CD8-positive, alpha-beta memory T cell (primary cell): ENCODE measurements at regions not wholly inside any gene's neighbourhood (a gene's known extent, or its start where the extent isn't known, plus 50 kb on each side); places are given as distances from the start of the nearest gene placed in this dataset.

Experiments
- CTCF ChIA-PET: fragments of 350-600 bp; sonication (Branson Sonifier 250); formaldehyde crosslinking; loops from one replicate; lab custom pipeline; 2021; ENCODE audit warnings: antibody characterized with exemption; lab: Charles Lee
- POLR2A ChIA-PET: fragments of 350-600 bp; sonication (Branson Sonifier 250); formaldehyde crosslinking; loops from one replicate; lab custom pipeline; 2021; ENCODE audit warnings: antibody characterized with exemption; lab: Charles Lee
- DNase-seq, 5 donors: peaks; one replicate each; pipeline versions ENCODE4 v3.0.0 to v3.0.0-alpha.2; 2020 to 2022; ENCODE audit warnings: mixed read lengths in 1 of 5
- H3K27ac ChIP-seq: one replicate; pipeline ENCODE4 v1.7.0; 2013; ENCODE audit warnings: low read depth, mild to moderate bottlenecking, low read length, moderate library complexity
- H3K27me3 ChIP-seq: 2 replicates; pipeline ENCODE4 v1.7.0; 2013; ENCODE audit warnings: low read length, mild to moderate bottlenecking; ENCODE audit not compliant: insufficient read depth, poor library complexity, severe bottlenecking
- H3K36me3 ChIP-seq: 2 replicates; pipeline ENCODE4 v1.7.0; 2013; ENCODE audit warnings: mild to moderate bottlenecking, low read length, moderate library complexity; ENCODE audit not compliant: insufficient read depth
- H3K4me1 ChIP-seq: 2 replicates; pipeline ENCODE4 v1.7.0; 2013; ENCODE audit warnings: mild to moderate bottlenecking, low read length, moderate library complexity; ENCODE audit not compliant: insufficient read depth
- H3K4me3 ChIP-seq: 2 replicates; pipeline ENCODE4 v1.7.0; 2013; ENCODE audit warnings: mild to moderate bottlenecking, low read length
- H3K9me3 ChIP-seq: 2 replicates; pipeline ENCODE4 v1.7.0; 2013; ENCODE audit warnings: mild to moderate bottlenecking, low read length
- H3K27ac Mint-ChIP-seq, 8 donors: one replicate each; pipeline ENCODE4 v1.8.0; 2020 to 2021; ENCODE audit warnings: mixed read lengths in 8 of 8, mild to moderate bottlenecking in 6 of 8, inconsistent platforms in 3 of 8, moderate library complexity in 3 of 8
- H3K27me3 Mint-ChIP-seq, 2 donors: one replicate each; pipeline ENCODE4 v1.8.0; 2020 to 2021; ENCODE audit warnings: mixed read lengths in 2 of 2, mild to moderate bottlenecking in 1 of 2, moderate library complexity in 1 of 2
- H3K36me3 Mint-ChIP-seq, 3 donors: one replicate each; pipeline ENCODE4 v1.8.0; 2020 to 2021; ENCODE audit warnings: mixed read lengths in 3 of 3, inconsistent platforms in 1 of 3, mild to moderate bottlenecking in 1 of 3
- H3K4me1 Mint-ChIP-seq, 3 donors: one replicate each; pipeline ENCODE4 v1.8.0; 2020 to 2021; ENCODE audit warnings: mixed read lengths in 3 of 3, inconsistent platforms in 1 of 3, mild to moderate bottlenecking in 1 of 3
- H3K4me3 Mint-ChIP-seq, 7 donors: one replicate each; pipeline ENCODE4 v1.8.0; 2020 to 2021; ENCODE audit warnings: mixed read lengths in 7 of 7, mild to moderate bottlenecking in 6 of 7, moderate library complexity in 4 of 7, inconsistent platforms in 2 of 7
- H3K9me3 Mint-ChIP-seq, 5 donors: one replicate each; pipeline ENCODE4 v1.8.0; 2020 to 2022; ENCODE audit warnings: mixed read lengths in 5 of 5, mild to moderate bottlenecking in 3 of 5, moderate library complexity in 2 of 5, inconsistent platforms in 1 of 5

DNA sequence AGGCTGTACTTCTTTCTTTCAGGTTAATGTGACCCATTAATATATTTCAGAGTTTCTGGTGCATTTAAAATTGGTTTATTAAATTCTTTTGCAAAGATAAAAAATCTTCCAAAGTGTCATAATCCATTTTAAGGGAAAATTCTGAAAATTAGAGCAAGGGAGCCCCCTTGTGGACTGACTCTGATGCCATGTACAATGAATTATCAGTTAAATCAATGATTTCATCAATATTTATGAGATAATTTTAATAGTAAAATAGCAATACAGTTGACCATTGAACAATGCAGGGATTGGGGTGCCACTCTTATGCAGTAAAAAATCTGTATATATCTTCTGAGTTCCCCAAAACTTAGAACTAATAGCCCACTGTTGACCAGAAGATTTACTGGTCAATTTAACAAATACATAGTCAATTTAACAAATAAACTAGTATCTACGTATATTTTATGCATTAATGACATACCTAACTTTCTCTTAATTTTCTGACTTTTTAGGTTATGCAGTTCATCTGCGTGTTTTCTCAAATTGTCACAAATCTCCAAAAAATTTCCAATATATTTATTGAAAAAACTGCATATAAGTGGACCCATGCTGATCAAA is 479.1 kb upstream of the MIR17HG start:
- CTCF ChIA-PET, result no interaction called here
- no peaks in the 10 kb centered on the region for H3K9me3 ChIP-seq
- H3K4me3 Mint-ChIP-seq, result no peak overlapping the region
- no peak for DNase-seq
- H3K27ac ChIP-seq, result no peak overlapping the region
- no peaks in the 10 kb centered on the region for H3K4me1 ChIP-seq
- no peak overlapping the region for H3K27ac Mint-ChIP-seq
- H3K36me3 ChIP-seq, result no peaks in the 10 kb centered on the region
- no peaks in the 10 kb centered on the region for H3K27me3 ChIP-seq
- H3K4me3 ChIP-seq, result no peak overlapping the region
- peaks cover 0 to 9% (median 3%) of the 10 kb centered on the region in 5 donors for H3K9me3 Mint-ChIP-seq
- no peaks in the 10 kb centered on the region for H3K27me3 Mint-ChIP-seq
- H3K4me1 Mint-ChIP-seq, result no peaks in the 10 kb centered on the region
- POLR2A ChIA-PET, result no interaction called here
- no peaks in the 10 kb centered on the region for H3K36me3 Mint-ChIP-seq

DNA sequence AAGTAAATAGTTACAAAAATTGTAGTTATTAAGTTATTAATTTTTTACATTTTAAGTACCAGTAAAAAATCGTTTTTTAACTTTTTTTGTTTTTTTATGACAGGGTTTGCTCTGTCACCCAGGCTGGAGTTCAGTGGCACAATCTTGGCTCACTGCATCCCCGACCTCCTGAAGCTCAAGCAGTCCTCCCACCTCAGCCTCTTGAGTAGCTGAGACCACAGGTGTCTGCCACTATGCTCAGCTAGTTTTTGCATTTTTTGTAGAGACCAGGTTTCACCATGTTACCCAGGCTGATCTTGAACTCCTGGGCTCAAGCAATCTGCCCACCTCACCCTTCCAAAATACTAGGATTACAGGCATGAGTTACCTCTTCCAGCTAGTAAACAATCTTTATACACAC is 477.9 kb upstream of the MIR17HG start:
- no peak overlapping the region for H3K4me3 Mint-ChIP-seq
- Histone ChIP-seq H3K4me3 (no peak overlapping the region), H3K4me1 (no peaks in the 10 kb centered on the region), H3K9me3 (no peaks in the 10 kb centered on the region), H3K27ac (no peak overlapping the region), H3K36me3 (no peaks in the 10 kb centered on the region), H3K27me3 (no peaks in the 10 kb centered on the region)
- CTCF ChIA-PET, result no interaction called here
- H3K9me3 Mint-ChIP-seq, result peaks cover 0 to 12% (median 2%) of the 10 kb centered on the region in 5 donors
- no peaks in the 10 kb centered on the region for H3K27me3 Mint-ChIP-seq
- POLR2A ChIA-PET, result no interaction called here
- no peak for DNase-seq
- no peak overlapping the region for H3K27ac Mint-ChIP-seq
- no peaks in the 10 kb centered on the region for H3K36me3 Mint-ChIP-seq
- no peaks in the 10 kb centered on the region for H3K4me1 Mint-ChIP-seq

DNA sequence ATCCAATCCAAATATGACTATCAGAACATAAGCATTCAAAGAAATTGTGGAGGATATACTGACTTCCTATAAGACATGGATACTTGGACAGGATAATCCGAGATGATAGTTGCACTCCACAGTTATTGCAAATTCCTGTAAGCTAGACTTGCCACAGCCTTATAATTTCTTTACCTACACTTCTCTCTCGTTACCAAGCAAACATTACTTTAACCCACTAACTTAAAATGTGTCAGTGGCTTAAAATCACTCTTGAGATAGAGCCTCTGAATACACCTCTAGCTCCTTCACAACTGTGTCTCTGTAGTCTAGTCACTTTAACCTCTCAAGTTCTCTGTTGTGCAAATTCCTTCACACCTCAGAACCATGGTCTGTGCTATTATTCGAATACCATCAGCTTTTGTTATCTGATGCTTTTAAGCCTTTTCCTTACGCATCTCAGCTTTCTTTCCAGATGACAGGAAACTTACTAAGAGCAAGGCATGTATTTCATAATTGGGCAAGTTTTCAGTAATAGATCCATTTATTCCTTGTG is 474.9 kb upstream of the MIR17HG start:
- DNase-seq, result no peak
- H3K36me3 Mint-ChIP-seq, result no peaks in the 10 kb centered on the region
- Histone ChIP-seq H3K9me3 (no peaks in the 10 kb centered on the region), H3K27ac (no peak overlapping the region), H3K27me3 (no peaks in the 10 kb centered on the region), H3K4me3 (no peak overlapping the region), H3K36me3 (no peaks in the 10 kb centered on the region), H3K4me1 (no peaks in the 10 kb centered on the region)
- ChIA-PET POLR2A (no interaction called here), CTCF (no interaction called here)
- H3K9me3 Mint-ChIP-seq, result peaks cover 0 to 12% (median 0%) of the 10 kb centered on the region in 5 donors
- H3K27ac Mint-ChIP-seq, result peak overlapping the region in 1 of 8 donors; percentile 27
- no peaks in the 10 kb centered on the region for H3K27me3 Mint-ChIP-seq
- no peak overlapping the region for H3K4me3 Mint-ChIP-seq
- no peaks in the 10 kb centered on the region for H3K4me1 Mint-ChIP-seq

DNA sequence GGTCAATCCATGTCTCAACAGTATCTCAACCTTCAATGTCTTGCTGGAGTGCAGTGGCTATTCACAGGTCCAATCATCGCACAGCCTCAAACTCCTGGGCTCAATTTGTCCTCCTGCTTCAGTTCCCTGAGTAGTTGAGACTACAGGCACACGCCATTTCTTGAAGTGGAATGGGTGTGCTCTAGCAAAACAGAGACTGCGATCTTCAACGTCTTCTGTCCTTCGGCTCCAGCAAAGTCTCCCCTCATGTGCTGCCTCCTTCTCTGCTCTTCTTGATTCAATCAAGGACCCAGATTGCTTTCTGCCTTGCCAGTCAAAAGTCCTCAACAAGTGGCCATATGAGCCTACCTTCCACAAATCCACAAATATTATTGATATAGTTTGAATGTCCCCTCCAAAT is 466.7 kb upstream of the MIR17HG start:
- H3K36me3 Mint-ChIP-seq, result no peaks in the 10 kb centered on the region

DNA sequence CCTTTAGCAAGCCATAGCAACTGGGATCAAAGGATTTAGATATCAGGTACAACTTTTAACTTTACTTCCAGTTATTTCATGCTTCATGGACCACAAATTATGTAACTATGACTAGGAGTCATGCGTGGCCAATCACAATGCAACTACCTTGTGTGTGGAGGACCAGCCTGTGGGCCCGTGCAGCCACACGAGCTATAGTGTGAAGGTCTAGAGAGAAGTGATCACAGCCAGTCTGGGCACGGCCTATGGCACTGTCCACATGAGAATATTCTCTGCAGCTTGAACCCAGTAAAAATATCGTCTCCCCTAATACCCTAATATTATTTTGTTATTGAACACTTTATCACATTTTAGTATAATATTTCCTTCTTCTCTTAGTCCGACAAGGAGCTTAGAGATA is 464.9 kb upstream of the MIR17HG start:
- H3K4me3 Mint-ChIP-seq, result no peak overlapping the region
- Histone ChIP-seq H3K4me3 (no peak overlapping the region), H3K4me1 (no peaks in the 10 kb centered on the region), H3K27ac (no peak overlapping the region), H3K36me3 (no peaks in the 10 kb centered on the region), H3K9me3 (no peaks in the 10 kb centered on the region), H3K27me3 (no peaks in the 10 kb centered on the region)
- H3K27ac Mint-ChIP-seq, result no peak overlapping the region
- no peak for DNase-seq
- no peaks in the 10 kb centered on the region for H3K36me3 Mint-ChIP-seq
- H3K9me3 Mint-ChIP-seq, result peaks cover 0 to 12% (median 4%) of the 10 kb centered on the region in 5 donors
- no peaks in the 10 kb centered on the region for H3K27me3 Mint-ChIP-seq
- H3K4me1 Mint-ChIP-seq, result no peaks in the 10 kb centered on the region
- ChIA-PET CTCF (no interaction called here), POLR2A (no interaction called here)

More for the DNA sequence above, 466.7 kb upstream of the MIR17HG start:
- H3K27me3 ChIP-seq, result no peaks in the 10 kb centered on the region
- no peaks in the 10 kb centered on the region for H3K9me3 ChIP-seq
- no peaks in the 10 kb centered on the region for H3K36me3 ChIP-seq
- no peak for DNase-seq
- Mint-ChIP-seq H3K27ac (no peak overlapping the region), H3K4me3 (no peak overlapping the region), H3K9me3 (peaks cover 0 to 6% (median 3%) of the 10 kb centered on the region in 5 donors), H3K27me3 (no peaks in the 10 kb centered on the region), H3K4me1 (no peaks in the 10 kb centered on the region)
- H3K27ac ChIP-seq, result no peak overlapping the region
- H3K4me3 ChIP-seq, result no peak overlapping the region
- ChIA-PET POLR2A (no interaction called here), CTCF (no interaction called here)
- H3K4me1 ChIP-seq, result no peaks in the 10 kb centered on the region

DNA sequence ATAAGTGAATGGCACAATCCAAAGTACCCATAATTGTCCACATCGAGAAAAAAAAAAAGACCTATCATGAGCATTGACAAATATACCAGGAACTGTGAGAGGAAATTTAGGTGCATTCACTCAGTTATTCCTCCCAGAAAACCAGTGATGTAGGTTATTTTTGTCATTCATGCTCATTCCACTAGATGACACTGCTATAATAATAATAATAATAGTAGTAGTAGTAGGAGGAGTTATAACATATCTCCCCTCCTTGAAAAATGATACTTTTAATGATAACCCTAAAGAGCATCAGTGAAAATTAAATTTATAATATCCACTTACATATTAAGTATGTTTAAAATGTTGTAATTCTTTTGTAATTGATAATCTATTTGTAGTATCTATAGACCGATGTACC is 463.9 kb upstream of the MIR17HG start:
- no peak for DNase-seq
- Histone ChIP-seq H3K36me3 (no peaks in the 10 kb centered on the region), H3K27ac (no peak overlapping the region), H3K4me3 (no peak overlapping the region), H3K9me3 (no peaks in the 10 kb centered on the region), H3K27me3 (no peaks in the 10 kb centered on the region), H3K4me1 (no peaks in the 10 kb centered on the region)
- Mint-ChIP-seq H3K4me3 (no peak overlapping the region), H3K4me1 (no peaks in the 10 kb centered on the region), H3K27ac (no peak overlapping the region), H3K9me3 (peaks cover 0 to 12% (median 5%) of the 10 kb centered on the region in 5 donors), H3K27me3 (no peaks in the 10 kb centered on the region), H3K36me3 (no peaks in the 10 kb centered on the region)
- CTCF ChIA-PET, result no interaction called here
- POLR2A ChIA-PET, result no interaction called here

DNA sequence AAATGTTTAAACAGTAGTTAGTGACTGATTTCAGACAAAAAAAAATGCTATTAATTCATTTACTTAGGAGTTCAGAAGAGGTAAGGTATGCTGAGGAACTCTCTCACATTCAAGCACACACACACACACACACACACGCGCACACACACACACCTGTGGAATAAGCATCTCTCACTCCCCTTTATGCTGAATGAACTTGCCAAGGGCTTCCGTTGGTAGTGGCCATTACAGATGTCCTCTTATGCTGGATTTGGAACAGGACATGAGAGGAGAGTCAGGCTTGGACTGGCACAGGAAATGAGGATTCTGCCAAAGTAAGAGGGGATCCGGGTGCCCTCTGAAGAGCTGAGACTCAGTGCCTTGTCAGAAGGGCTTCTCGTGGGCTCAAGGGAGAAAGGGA is 463.4 kb upstream of the MIR17HG start:
- Histone ChIP-seq H3K27ac (no peak overlapping the region), H3K27me3 (no peaks in the 10 kb centered on the region), H3K4me3 (no peak overlapping the region), H3K4me1 (no peaks in the 10 kb centered on the region), H3K36me3 (no peaks in the 10 kb centered on the region), H3K9me3 (no peaks in the 10 kb centered on the region)
- Mint-ChIP-seq H3K4me1 (no peaks in the 10 kb centered on the region), H3K36me3 (no peaks in the 10 kb centered on the region), H3K27me3 (no peaks in the 10 kb centered on the region), H3K4me3 (no peak overlapping the region), H3K9me3 (peaks cover 0 to 12% (median 4%) of the 10 kb centered on the region in 5 donors), H3K27ac (no peak overlapping the region)
- CTCF ChIA-PET, result no interaction called here
- POLR2A ChIA-PET, result no interaction called here
- no peak for DNase-seq

DNA sequence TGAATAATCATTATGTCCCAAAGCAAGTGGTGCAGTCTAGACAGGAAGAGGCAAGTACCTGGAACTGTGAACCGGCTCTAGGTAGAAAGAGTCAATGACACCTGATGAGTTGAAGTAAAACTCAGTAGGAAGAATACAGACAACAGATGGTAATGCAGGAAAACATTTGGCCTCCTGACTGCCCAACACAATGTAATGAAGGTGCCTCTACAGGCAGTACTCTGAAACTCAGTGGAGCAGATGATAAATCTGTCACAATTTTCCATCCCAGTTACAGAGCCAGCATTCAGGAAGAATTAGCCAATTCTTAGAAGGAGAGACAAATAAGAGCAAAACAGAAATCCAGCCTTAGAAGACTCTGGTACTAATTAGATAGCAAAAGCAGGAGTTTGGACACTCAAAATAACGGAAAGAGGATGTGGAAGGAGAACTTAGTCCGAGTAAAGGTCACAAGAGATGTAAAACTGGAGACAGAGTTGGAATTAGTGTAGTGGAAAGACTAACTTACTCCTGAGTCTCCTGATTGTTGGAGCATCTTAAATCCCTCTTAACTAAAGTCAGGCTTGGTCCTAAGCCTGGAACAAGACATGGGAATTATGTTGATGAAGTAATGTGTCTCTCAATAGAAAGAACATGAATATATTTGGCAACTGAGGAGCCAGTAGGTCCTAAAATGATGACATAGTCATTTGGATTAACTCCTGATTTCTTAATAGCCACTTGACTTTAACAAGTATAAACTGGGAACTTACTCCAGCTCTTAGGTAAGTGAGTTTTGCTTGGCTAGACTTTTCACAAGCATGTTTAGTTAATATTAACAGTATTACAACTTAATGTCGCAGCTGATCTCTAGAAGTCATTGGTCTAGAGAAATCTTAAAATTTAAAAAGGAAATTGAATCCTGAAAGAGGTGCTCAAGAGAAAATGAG is 457.3 kb upstream of the MIR17HG start:
- CTCF ChIA-PET, result no interaction called here
- Mint-ChIP-seq H3K9me3 (peaks cover 0 to 19% (median 3%) of the 10 kb centered on the region in 5 donors), H3K27me3 (no peaks in the 10 kb centered on the region), H3K36me3 (no peaks in the 10 kb centered on the region), H3K4me1 (no peaks in the 10 kb centered on the region), H3K4me3 (no peak overlapping the region), H3K27ac (no peak overlapping the region)
- Histone ChIP-seq H3K36me3 (no peaks in the 10 kb centered on the region), H3K4me1 (no peaks in the 10 kb centered on the region), H3K4me3 (no peak overlapping the region), H3K27ac (no peak overlapping the region), H3K27me3 (no peaks in the 10 kb centered on the region), H3K9me3 (no peaks in the 10 kb centered on the region)
- POLR2A ChIA-PET, result no interaction called here
- DNase-seq, result no peak
